CD4-positive, CD25-positive, alpha-beta regulatory T cell (primary cell): ENCODE measurements at regions not wholly inside any gene's neighbourhood (a gene's known extent, or its start where the extent isn't known, plus 50 kb on each side); places are given as distances from the start of the nearest gene placed in this dataset.
"Not testable (repeated sequence)": the region's sequence is repeated elsewhere in the genome, so short reads cannot be mapped to it uniquely, and the experiment has no call there.

Source experiments
- ATAC-seq, 2 donors: fragments of 150-1000 bp; cut with Tn5 transposase; one replicate each; pipeline ENCODE4 v1.10.0; 2021; ENCODE audit warnings: low read depth in 2 of 2, moderate number of reproducible peaks in 2 of 2, moderate library complexity in 1 of 2
- DNase-seq, 3 donors: peaks; one replicate each; pipeline versions ENCODE4 v3.0.0 to v3.0.0-alpha.2; 2012 to 2022; ENCODE audit warnings: mixed read lengths in 1 of 3
- H3K27ac ChIP-seq: one replicate; pipeline ENCODE4 v1.7.0; 2013; ENCODE audit warnings: mild to moderate bottlenecking, low read length; ENCODE audit not compliant: insufficient read depth, poor library complexity, severe bottlenecking
- H3K27me3 ChIP-seq: one replicate; pipeline ENCODE4 v1.7.0; 2013; ENCODE audit warnings: low read length; ENCODE audit not compliant: control insufficient read depth, insufficient read depth
- H3K36me3 ChIP-seq: one replicate; pipeline ENCODE4 v1.7.0; 2013; ENCODE audit warnings: mild to moderate bottlenecking, low read length, moderate library complexity; ENCODE audit not compliant: control insufficient read depth, insufficient read depth
- H3K4me1 ChIP-seq: 2 replicates; pipeline ENCODE4 v1.7.0; 2013; ENCODE audit warnings: mild to moderate bottlenecking, low read length; ENCODE audit not compliant: insufficient read depth, control insufficient read depth, poor library complexity, severe bottlenecking
- H3K4me3 ChIP-seq: one replicate; pipeline ENCODE4 v1.7.0; 2013; ENCODE audit warnings: low read depth, mild to moderate bottlenecking, low read length, moderate library complexity
- H3K9me3 ChIP-seq, 2 experiments: 1 replicate in 1 of 2; 2 replicates in 1 of 2; pipeline ENCODE4 v1.7.0; 2013; ENCODE audit warnings: low read length in 2 of 2, mild to moderate bottlenecking in 1 of 2, moderate library complexity in 1 of 2; ENCODE audit not compliant: control insufficient read depth in 2 of 2
- H3K27ac Mint-ChIP-seq, 3 donors: one replicate each; pipeline ENCODE4 v1.8.0; 2020 to 2022; ENCODE audit warnings: mild to moderate bottlenecking in 3 of 3, mixed read lengths in 3 of 3, moderate library complexity in 2 of 3
- H3K27me3 Mint-ChIP-seq: one replicate; pipeline ENCODE4 v1.8.0; 2022; ENCODE audit warnings: mild to moderate bottlenecking, mixed read lengths
- H3K36me3 Mint-ChIP-seq: one replicate; pipeline ENCODE4 v1.8.0; 2020; ENCODE audit warnings: mixed read lengths
- H3K4me1 Mint-ChIP-seq, 4 donors: one replicate each; pipeline ENCODE4 v1.8.0; 2020 to 2022; ENCODE audit warnings: mixed read lengths in 4 of 4, mild to moderate bottlenecking in 1 of 4
- H3K4me3 Mint-ChIP-seq, 4 donors: one replicate each; pipeline ENCODE4 v1.8.0; 2020 to 2022; ENCODE audit warnings: mild to moderate bottlenecking in 4 of 4, mixed read lengths in 4 of 4, moderate library complexity in 3 of 4
- H3K9me3 Mint-ChIP-seq, 7 donors: one replicate each; pipeline ENCODE4 v1.8.0; 2020 to 2022; ENCODE audit warnings: mixed read lengths in 7 of 7, mild to moderate bottlenecking in 3 of 7, moderate library complexity in 2 of 7

- DNase-seq: not testable (repeated sequence)
These were observed 127.4 kb downstream of the ADRA2C start for GRCh38 chr4:3893590-3893989.

DNA sequence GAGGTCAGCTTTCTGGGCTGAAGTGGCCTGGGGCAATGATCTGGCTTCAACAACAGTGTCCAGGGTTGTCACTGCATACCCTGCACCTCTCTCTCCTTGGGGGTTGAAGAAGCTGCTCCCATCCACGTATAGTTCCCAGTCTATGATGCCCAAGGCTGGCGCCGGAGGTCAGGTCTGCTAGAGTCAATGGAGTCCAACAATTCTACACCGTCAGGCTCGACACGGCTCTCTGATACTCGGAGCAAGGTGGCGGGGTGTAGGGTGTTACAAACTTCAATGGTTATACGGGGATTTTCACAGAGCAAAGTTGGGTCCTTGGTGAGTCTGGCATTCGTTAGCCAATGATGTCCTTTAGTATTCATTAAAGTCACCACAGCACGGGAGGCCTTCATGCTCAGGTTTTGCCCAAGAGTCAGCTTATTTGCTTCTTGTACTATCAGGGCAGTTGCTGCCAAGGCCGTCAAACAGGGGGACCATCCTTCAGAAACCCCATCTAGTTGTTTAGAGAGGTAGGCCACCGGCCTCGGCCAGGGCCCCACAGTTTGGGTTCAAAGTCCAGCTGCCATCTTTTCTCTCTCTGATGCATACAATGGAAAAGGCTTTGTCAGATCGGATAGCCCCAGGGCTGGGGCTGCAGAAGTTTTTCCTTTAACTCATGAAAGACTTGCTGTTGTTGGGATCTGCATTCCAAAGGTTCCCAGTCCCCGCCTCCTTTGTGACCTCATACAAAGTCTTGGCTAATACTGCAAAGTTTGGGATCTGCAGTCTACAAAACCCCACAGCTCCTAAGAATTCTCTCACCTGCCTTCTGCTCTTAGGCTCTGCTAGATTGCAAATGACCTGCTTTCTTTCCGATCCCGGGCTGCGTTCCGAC is 128.1 kb downstream of the ADRA2C start:
- H3K4me3 ChIP-seq, ATAC-seq, H3K4me1 ChIP-seq, H3K27me3 Mint-ChIP-seq, H3K27ac ChIP-seq, H3K27me3 ChIP-seq, H3K36me3 ChIP-seq, H3K27ac Mint-ChIP-seq, H3K9me3 ChIP-seq, H3K4me1 Mint-ChIP-seq, H3K4me3 Mint-ChIP-seq, H3K9me3 Mint-ChIP-seq, H3K36me3 Mint-ChIP-seq, DNase-seq: not testable (repeated sequence)

More at GRCh38 chr4:3893590-3893989, 127.4 kb downstream of the ADRA2C start:
- H3K27me3 ChIP-seq, H3K4me1 ChIP-seq, H3K27me3 Mint-ChIP-seq, H3K4me3 Mint-ChIP-seq, ATAC-seq, H3K4me1 Mint-ChIP-seq, H3K36me3 ChIP-seq, H3K9me3 ChIP-seq, H3K27ac ChIP-seq, H3K27ac Mint-ChIP-seq, H3K36me3 Mint-ChIP-seq, H3K9me3 Mint-ChIP-seq, H3K4me3 ChIP-seq: not testable (repeated sequence)

GRCh38 chr4:3896441-3896840 is 130.3 kb downstream of the ADRA2C start:
- H3K36me3 Mint-ChIP-seq: no peaks in the 10 kb centered on the region
- H3K4me3 Mint-ChIP-seq: no peak overlapping the region
- H3K4me1 Mint-ChIP-seq: no peaks in the 10 kb centered on the region
- DNase-seq (no peak), ATAC-seq (no peak)
- Histone ChIP-seq H3K4me3 (no peak overlapping the region), H3K9me3 (no peaks in the 10 kb centered on the region), H3K36me3 (no peaks in the 10 kb centered on the region), H3K27ac (no peak overlapping the region), H3K4me1 (no peaks in the 10 kb centered on the region), H3K27me3 (no peaks in the 10 kb centered on the region)
- peaks cover 1% of the 10 kb centered on the region for H3K27me3 Mint-ChIP-seq
- H3K27ac Mint-ChIP-seq: no peak overlapping the region
- H3K9me3 Mint-ChIP-seq: peaks cover 0 to 1% (median 0%) of the 10 kb centered on the region in 7 donors

- DNase-seq, H3K4me3 ChIP-seq, H3K27me3 ChIP-seq, H3K4me1 ChIP-seq, H3K36me3 Mint-ChIP-seq, H3K9me3 ChIP-seq, ATAC-seq, H3K27ac ChIP-seq, H3K27me3 Mint-ChIP-seq, H3K9me3 Mint-ChIP-seq, H3K36me3 ChIP-seq, H3K4me3 Mint-ChIP-seq, H3K27ac Mint-ChIP-seq, H3K4me1 Mint-ChIP-seq: not testable (repeated sequence)
These were observed 130.8 kb downstream of the ADRA2C start for GRCh38 chr4:3896871-3897578.

- H3K36me3 Mint-ChIP-seq: no peaks in the 10 kb centered on the region
- no peaks in the 10 kb centered on the region for H3K4me1 Mint-ChIP-seq
- H3K9me3 ChIP-seq: no peaks in the 10 kb centered on the region
- H3K27ac Mint-ChIP-seq: no peak overlapping the region
- DNase-seq (no peak), ATAC-seq (no peak)
- H3K9me3 Mint-ChIP-seq: peaks cover 0 to 1% (median 0%) of the 10 kb centered on the region in 7 donors
- H3K4me1 ChIP-seq: no peaks in the 10 kb centered on the region
- H3K4me3 ChIP-seq: no peak overlapping the region
- H3K36me3 ChIP-seq: no peaks in the 10 kb centered on the region
- no peak overlapping the region for H3K27ac ChIP-seq
- H3K27me3 ChIP-seq: no peaks in the 10 kb centered on the region
- no peaks in the 10 kb centered on the region for H3K27me3 Mint-ChIP-seq
- no peak overlapping the region for H3K4me3 Mint-ChIP-seq
These were observed 131.9 kb downstream of the ADRA2C start for GRCh38 chr4:3898098-3898497.

DNA sequence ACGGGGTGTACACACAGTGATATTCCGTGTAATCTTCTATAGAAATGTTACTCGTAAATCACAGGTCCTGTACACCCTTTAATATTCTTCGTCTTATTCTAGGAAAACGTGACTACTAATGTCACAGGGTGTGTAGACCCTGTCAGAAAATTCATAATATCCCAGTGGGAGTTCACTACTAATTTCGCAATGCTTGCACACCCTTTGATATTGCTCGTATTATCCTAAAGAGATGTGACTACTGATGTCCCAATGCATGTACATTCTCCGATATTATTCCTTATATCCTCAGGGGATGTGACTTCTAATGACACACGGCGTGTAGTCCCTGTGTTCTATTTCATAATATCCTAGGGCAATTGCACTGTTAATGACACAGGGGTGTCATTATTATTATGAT is 132.7 kb downstream of the ADRA2C start:
- H3K4me1 ChIP-seq, H3K27me3 Mint-ChIP-seq, ATAC-seq, H3K4me3 ChIP-seq, H3K4me3 Mint-ChIP-seq, H3K9me3 ChIP-seq, H3K4me1 Mint-ChIP-seq, DNase-seq, H3K27me3 ChIP-seq, H3K27ac ChIP-seq, H3K9me3 Mint-ChIP-seq, H3K36me3 Mint-ChIP-seq, H3K27ac Mint-ChIP-seq, H3K36me3 ChIP-seq: not testable (repeated sequence)

DNA sequence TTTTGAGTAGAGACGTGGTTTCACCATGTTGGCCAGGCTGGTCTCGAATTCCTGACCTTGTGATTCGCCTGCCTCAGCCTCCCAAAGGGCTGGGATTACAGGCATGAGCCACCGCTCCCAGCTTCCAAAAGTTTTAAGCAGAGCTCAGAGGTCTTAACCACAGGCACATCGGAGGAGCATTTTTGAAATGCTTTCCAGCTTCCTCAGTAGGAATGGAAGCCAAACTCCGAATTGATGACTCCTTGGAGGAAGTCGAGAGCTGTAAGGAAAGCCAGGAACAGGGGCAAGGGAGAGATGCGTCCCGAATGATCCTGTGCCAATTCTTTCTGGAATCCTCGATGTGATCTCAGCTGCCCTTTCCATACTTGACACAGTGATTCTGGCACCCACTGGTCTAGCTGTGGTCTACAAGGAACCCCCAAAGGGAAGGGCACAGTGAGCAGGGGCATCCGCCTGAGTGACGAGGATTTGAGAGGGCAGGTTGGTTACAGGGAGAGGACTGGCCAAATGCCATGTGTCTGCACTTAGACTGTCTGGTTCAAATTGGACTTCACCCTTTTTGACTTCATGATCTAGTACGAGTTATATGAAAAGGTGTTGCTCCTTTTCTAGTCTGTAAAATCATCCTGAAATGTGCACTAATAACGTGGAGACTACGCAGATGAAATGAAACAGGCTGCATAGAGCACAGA is 138.2 kb downstream of the ADRA2C start:
- not testable (repeated sequence) for H3K27me3 ChIP-seq, H3K9me3 ChIP-seq, H3K36me3 Mint-ChIP-seq, H3K27ac Mint-ChIP-seq, DNase-seq, H3K4me3 ChIP-seq, H3K27ac ChIP-seq, H3K4me1 Mint-ChIP-seq, H3K4me3 Mint-ChIP-seq, H3K9me3 Mint-ChIP-seq, ATAC-seq, H3K36me3 ChIP-seq, H3K27me3 Mint-ChIP-seq, H3K4me1 ChIP-seq
